Stomach (tissue), 4 donors: ENCODE measurements at regions not wholly inside any gene's neighbourhood (a gene's known extent, or its start where the extent isn't known, plus 50 kb on each side); places are given as distances from the start of the nearest gene placed in this dataset.

ENCODE experiments used
- POLR2A ChIP-seq, 4 donors: fragments of 450-650 bp; IDR thresholded peaks; one replicate each; pipeline ENCODE4 v1.6.1; 2016; ENCODE audit warnings: antibody characterized with exemption in 4 of 4, control low read depth in 2 of 4, mild to moderate bottlenecking in 1 of 4, moderate library complexity in 1 of 4
- POLR2AphosphoS5 ChIP-seq, 3 donors: sonication (generic); formaldehyde crosslinking; IDR thresholded peaks; one replicate each; pipeline ENCODE4 v1.6.1; 2016; ENCODE audit warnings: antibody characterized with exemption in 3 of 3
- TF ChIP-seq, protein P1 (sequence below), 7 experiments: fragments of 450-650 bp in 4 of 7; fragments of 200-600 bp in 3 of 7; sonication (generic) in 3 of 7; IDR thresholded peaks; one replicate each; pipeline ENCODE4 v1.5.1; 2016 to 2019; ENCODE audit warnings: antibody characterized with exemption in 7 of 7, control low read depth in 2 of 7, mild to moderate bottlenecking in 1 of 7

DNA sequence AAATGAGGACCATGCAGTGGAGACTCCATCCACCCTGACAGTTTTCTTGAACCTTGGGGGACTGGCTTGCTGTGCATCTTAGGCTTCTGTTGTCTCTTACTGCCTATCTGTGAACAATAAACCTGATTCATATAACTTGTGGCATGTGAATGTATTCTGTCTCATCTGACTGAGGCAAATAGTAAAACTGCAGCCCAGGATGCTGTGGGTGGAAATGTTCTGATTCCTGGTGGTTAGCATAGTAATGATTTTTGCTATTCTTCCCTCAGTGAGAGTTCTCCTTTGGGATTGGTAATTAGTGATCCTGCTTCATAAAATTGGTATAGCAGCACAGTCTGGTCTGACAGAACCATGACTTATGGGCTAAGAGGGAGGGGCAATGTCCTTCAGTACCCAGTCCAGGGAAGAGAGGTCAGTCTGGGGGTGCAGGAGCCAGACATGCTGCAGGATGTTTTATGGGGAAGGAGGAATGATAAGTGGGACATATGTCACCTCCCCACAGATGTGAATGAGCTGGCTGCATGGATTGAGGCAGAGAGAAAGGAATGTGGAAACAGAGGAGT, 147.1 kb downstream of the OR2B2 start:
- no peak for TF ChIP-seq POLR2A (IDR thresholded peaks at IDR 0.05)
- TF ChIP-seq, protein P1, sequence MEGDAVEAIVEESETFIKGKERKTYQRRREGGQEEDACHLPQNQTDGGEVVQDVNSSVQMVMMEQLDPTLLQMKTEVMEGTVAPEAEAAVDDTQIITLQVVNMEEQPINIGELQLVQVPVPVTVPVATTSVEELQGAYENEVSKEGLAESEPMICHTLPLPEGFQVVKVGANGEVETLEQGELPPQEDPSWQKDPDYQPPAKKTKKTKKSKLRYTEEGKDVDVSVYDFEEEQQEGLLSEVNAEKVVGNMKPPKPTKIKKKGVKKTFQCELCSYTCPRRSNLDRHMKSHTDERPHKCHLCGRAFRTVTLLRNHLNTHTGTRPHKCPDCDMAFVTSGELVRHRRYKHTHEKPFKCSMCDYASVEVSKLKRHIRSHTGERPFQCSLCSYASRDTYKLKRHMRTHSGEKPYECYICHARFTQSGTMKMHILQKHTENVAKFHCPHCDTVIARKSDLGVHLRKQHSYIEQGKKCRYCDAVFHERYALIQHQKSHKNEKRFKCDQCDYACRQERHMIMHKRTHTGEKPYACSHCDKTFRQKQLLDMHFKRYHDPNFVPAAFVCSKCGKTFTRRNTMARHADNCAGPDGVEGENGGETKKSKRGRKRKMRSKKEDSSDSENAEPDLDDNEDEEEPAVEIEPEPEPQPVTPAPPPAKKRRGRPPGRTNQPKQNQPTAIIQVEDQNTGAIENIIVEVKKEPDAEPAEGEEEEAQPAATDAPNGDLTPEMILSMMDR (IDR thresholded peaks at IDR 0.05) = no peak
- no peak for TF ChIP-seq POLR2AphosphoS5 (IDR thresholded peaks at IDR 0.05)
